Neural crest cell (in vitro differentiated cells): ENCODE measurements at regions not wholly inside any gene's neighbourhood (a gene's known extent, or its start where the extent isn't known, plus 50 kb on each side); places are given as distances from the start of the nearest gene placed in this dataset.

Source experiments
- DNase-seq: peaks from one replicate; pipeline ENCODE4 v3.0.0; 2021; ENCODE audit warnings: low read depth, mixed read lengths, low spot score
- H3K27ac Mint-ChIP-seq: one replicate; pipeline ENCODE4 v1.8.0; 2021; ENCODE audit warnings: mild to moderate bottlenecking, mixed read lengths; ENCODE audit not compliant: unreplicated experiment
- H3K27me3 Mint-ChIP-seq: 2 replicates; pipeline ENCODE4 v1.8.0; 2021; ENCODE audit warnings: low read depth, mild to moderate bottlenecking, mixed read lengths
- H3K36me3 Mint-ChIP-seq: 2 replicates; pipeline ENCODE4 v1.8.0; 2021; ENCODE audit warnings: low read depth, mild to moderate bottlenecking, mixed read lengths
- H3K4me1 Mint-ChIP-seq: 2 replicates; pipeline ENCODE4 v1.8.0; 2021; ENCODE audit warnings: mixed read lengths
- H3K4me3 Mint-ChIP-seq: one replicate; pipeline ENCODE4 v1.8.0; 2021; ENCODE audit warnings: mild to moderate bottlenecking, mixed read lengths
- H3K9me3 Mint-ChIP-seq: 2 replicates; pipeline ENCODE4 v1.8.0; 2021; ENCODE audit warnings: mixed read lengths
- TF ChIP-seq, protein P1 (sequence below): fragments of 200-600 bp; sonication (generic); conservative IDR thresholded peaks from 2 replicates; pipeline ENCODE4 v1.5.0; 2021; ENCODE audit warnings: antibody characterized with exemption, mild to moderate bottlenecking

DNA sequence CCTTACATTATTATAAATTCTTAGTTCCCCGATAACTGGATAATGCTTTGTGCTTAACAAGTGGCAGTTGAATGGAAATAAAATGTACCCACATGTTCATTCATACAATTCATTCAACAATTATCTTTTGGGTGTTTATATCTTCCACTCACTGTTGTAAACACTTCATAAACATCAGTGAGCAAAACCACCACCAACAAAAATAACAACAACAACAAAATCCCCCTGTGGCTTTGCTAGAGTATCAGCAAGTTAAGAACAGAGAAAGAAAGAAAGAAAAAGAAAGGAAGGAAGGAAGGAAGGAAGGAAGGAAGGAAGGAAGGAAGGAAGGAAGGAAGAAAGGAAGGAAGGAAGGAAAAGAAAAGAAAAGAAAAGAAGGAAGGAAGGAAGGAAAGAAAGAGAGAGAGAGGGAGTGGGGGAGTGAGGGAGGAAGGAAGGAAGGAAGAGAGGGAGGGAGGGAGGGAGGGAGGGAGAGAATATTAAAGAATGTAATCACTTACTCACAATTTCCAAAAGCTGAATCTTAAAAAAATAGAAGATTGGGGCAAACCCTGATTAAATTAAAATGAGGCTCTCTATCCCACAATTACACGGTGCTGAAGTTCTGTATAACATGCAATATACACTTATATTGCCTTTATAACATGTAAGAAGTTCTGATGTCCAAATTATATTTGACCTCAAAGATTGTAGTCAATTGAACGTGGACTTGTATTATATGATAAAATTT lies 2238.8 kb downstream of the LRRC4C start:
- DNase-seq, result no peak
- Mint-ChIP-seq H3K27me3 (no peaks in the 10 kb centered on the region), H3K4me3 (no peak overlapping the region), H3K9me3 (peaks cover 5% of the 10 kb centered on the region), H3K4me1 (no peaks in the 10 kb centered on the region), H3K36me3 (no peaks in the 10 kb centered on the region), H3K27ac (no peak overlapping the region)
- TF ChIP-seq, protein P1, sequence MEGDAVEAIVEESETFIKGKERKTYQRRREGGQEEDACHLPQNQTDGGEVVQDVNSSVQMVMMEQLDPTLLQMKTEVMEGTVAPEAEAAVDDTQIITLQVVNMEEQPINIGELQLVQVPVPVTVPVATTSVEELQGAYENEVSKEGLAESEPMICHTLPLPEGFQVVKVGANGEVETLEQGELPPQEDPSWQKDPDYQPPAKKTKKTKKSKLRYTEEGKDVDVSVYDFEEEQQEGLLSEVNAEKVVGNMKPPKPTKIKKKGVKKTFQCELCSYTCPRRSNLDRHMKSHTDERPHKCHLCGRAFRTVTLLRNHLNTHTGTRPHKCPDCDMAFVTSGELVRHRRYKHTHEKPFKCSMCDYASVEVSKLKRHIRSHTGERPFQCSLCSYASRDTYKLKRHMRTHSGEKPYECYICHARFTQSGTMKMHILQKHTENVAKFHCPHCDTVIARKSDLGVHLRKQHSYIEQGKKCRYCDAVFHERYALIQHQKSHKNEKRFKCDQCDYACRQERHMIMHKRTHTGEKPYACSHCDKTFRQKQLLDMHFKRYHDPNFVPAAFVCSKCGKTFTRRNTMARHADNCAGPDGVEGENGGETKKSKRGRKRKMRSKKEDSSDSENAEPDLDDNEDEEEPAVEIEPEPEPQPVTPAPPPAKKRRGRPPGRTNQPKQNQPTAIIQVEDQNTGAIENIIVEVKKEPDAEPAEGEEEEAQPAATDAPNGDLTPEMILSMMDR, result no peak

DNA sequence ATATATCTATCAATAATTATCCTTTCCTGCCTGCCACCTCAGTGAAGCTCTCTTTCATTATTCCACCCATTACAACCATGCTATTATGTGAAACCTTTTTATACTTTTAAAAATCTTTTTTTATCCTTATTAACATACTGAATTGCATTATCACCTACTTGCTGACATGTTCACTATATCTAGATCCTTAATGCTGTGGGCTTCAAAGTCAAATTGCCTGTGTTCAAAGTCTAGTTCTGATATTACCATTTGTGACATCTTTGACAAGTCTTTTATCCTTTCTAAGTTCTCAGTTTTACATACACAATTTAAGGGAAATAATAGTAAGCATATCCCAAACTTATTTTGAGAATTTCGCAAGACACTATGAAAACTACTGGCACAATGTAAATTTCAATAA lies 2239.4 kb downstream of the LRRC4C start:
- H3K27ac Mint-ChIP-seq, result no peak overlapping the region
- H3K9me3 Mint-ChIP-seq, result peaks cover 5% of the 10 kb centered on the region
- no peak for DNase-seq
- no peak overlapping the region for H3K4me3 Mint-ChIP-seq
- H3K27me3 Mint-ChIP-seq, result no peaks in the 10 kb centered on the region
- no peaks in the 10 kb centered on the region for H3K4me1 Mint-ChIP-seq
- H3K36me3 Mint-ChIP-seq, result no peaks in the 10 kb centered on the region
- TF ChIP-seq, protein P1, result no peak

DNA sequence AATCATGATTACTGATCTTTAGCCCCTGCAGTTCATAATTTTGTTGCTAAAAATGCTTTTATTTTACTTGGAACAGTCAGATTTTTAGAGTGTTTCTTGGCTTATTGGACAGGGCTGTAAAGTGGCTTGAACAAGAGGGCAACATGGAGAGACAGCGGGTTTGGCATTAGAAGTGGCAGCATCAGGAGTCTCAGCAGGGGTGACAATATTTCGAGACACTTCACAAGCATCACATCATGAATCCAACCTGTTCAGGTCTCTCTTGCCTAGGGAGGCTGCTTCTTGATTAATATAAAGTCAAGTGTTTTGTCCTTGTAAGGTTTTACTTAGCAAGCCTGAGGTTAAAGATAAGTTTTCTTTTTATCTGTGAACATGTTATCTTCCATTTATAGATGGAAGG lies 2249.5 kb downstream of the LRRC4C start:
- H3K9me3 Mint-ChIP-seq, result no peaks in the 10 kb centered on the region
- no peaks in the 10 kb centered on the region for H3K36me3 Mint-ChIP-seq
- no peak overlapping the region for H3K4me3 Mint-ChIP-seq
- TF ChIP-seq, protein P1, result no peak
- no peak overlapping the region for H3K27ac Mint-ChIP-seq
- H3K4me1 Mint-ChIP-seq, result no peaks in the 10 kb centered on the region
- no peak for DNase-seq
- no peaks in the 10 kb centered on the region for H3K27me3 Mint-ChIP-seq

DNA sequence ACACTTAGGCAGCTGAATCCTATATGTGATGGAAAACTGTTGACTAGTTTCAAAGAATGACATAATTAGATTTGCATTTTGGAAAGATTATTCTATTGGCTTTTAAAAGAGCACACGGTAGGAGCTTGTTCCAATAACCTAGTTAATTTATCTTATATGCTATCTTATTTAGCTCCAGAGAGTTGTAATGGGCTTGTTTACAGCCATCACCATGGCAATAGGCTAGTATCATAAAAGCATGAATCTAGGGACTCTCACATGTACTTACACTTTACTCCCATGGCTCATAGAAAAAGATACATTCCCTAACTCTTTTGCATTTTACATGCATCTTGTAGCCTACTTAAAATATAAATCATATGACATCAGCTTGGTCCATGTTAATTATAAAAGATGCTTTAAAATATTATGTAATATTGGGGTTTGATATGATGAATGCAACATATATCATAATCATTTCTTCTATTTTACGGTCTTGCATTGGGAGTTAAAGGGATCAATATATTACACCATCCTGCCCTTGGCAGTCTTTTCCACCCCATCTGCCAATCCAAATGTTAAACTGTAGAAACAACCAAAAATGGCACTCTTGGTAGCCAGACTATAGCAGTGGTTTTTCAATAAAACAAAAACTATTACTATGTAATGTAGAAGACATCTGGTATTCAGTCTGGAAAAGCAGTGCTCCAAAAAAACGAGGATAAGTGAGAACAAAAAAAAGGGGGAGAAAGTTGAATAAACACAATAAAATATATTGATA lies 2254.0 kb downstream of the LRRC4C start:
- Mint-ChIP-seq H3K27ac (no peak overlapping the region), H3K27me3 (no peaks in the 10 kb centered on the region), H3K4me3 (no peak overlapping the region), H3K9me3 (no peaks in the 10 kb centered on the region), H3K36me3 (no peaks in the 10 kb centered on the region), H3K4me1 (no peaks in the 10 kb centered on the region)
- TF ChIP-seq, protein P1, result no peak
- no peak for DNase-seq

GRCh38 chr11:39192671-39193070 lies 2266.8 kb downstream of the LRRC4C start:
- Mint-ChIP-seq H3K9me3 (peaks cover 8% of the 10 kb centered on the region), H3K36me3 (no peaks in the 10 kb centered on the region), H3K4me3 (no peak overlapping the region), H3K27ac (no peak overlapping the region), H3K27me3 (no peaks in the 10 kb centered on the region), H3K4me1 (no peaks in the 10 kb centered on the region)
- DNase-seq, result no peak
- TF ChIP-seq, protein P1, result no peak
